ENCODE measurements at regions not wholly inside any gene's neighbourhood (a gene's known extent, or its start where the extent isn't known, plus 50 kb on each side); places are given as distances from the start of the nearest gene placed in this dataset.

GRCh38 chr4:154009788-154010187 lies 220.9 kb upstream of the SFRP2 start:
- TF ChIP-seq CTCF (IDR thresholded peaks at IDR 0.05; ENCODE audit: insufficient read depth, low read depth, low read length): no peak
- no peak for TF ChIP-seq EZH2 (IDR thresholded peaks at IDR 0.05; ENCODE audit: insufficient read depth, low read length)
